SKM-1 treated with dmso at 0.1 percent for 144 hours (cell line): ENCODE measurements at regions not wholly inside any gene's neighbourhood (a gene's known extent, or its start where the extent isn't known, plus 50 kb on each side); places are given as distances from the start of the nearest gene placed in this dataset.
"Not testable (repeated sequence)": the region's sequence is repeated elsewhere in the genome, so short reads cannot be mapped to it uniquely, and the experiment has no call there.

Experiments
- DNase-seq: peaks from one replicate; lab custom pipeline; 2025; ENCODE audit not compliant: unreplicated experiment; lab: John Stamatoyannopoulos, UW

- no peak for DNase-seq
Measured at GRCh38 chr6:137968901-137969300, 101.8 kb downstream of the TNFAIP3 start.

GRCh38 chr6:137969874-137970273 lies 102.8 kb downstream of the TNFAIP3 start:
- DNase-seq: no peak

GRCh38 chr6:137970368-137970767 lies 103.3 kb downstream of the TNFAIP3 start:
- peak; percentile 56 for DNase-seq

- no peak for DNase-seq
Measured at GRCh38 chr6:137973201-137973600, 106.1 kb downstream of the TNFAIP3 start.

GRCh38 chr6:137975188-137975940 lies 108.3 kb downstream of the TNFAIP3 start:
- DNase-seq: peak; percentile 36

- DNase-seq: no peak
Measured at GRCh38 chr6:137976430-137976829, 109.4 kb downstream of the TNFAIP3 start.

- DNase-seq: no peak
Measured at GRCh38 chr6:137977206-137977605, 110.1 kb downstream of the TNFAIP3 start.

GRCh38 chr6:137977814-137978213 lies 110.8 kb downstream of the TNFAIP3 start:
- no peak for DNase-seq

- no peak for DNase-seq
Measured at GRCh38 chr6:137978252-137978896, 111.3 kb downstream of the TNFAIP3 start.

GRCh38 chr6:137979263-137979662 lies 112.2 kb downstream of the TNFAIP3 start:
- DNase-seq: not testable (repeated sequence)

GRCh38 chr6:137980777-137981176 lies 113.7 kb downstream of the TNFAIP3 start:
- no peak for DNase-seq

- DNase-seq: no peak
Measured at GRCh38 chr6:137981758-137982157, 114.7 kb downstream of the TNFAIP3 start.

GRCh38 chr6:137982418-137983189 lies 115.5 kb downstream of the TNFAIP3 start:
- DNase-seq: no peak

GRCh38 chr6:137983269-137983668 lies 116.2 kb downstream of the TNFAIP3 start:
- no peak for DNase-seq

- DNase-seq: no peak
Measured at GRCh38 chr6:137989664-137990063, 117.6 kb downstream of the PERP start.

GRCh38 chr6:137995371-137995770 lies 111.8 kb downstream of the PERP start:
- no peak for DNase-seq

GRCh38 chr6:137998461-137999019 lies 108.7 kb downstream of the PERP start:
- no peak for DNase-seq

GRCh38 chr6:137999815-138000214 lies 107.4 kb downstream of the PERP start:
- DNase-seq: no peak

GRCh38 chr6:138000941-138001340 lies 106.3 kb downstream of the PERP start:
- DNase-seq: no peak

- peak; percentile 8 for DNase-seq
Measured at GRCh38 chr6:138001750-138002349, 105.4 kb downstream of the PERP start.
